OCI-LY1 (cell line): ENCODE measurements at regions not wholly inside any gene's neighbourhood (a gene's known extent, or its start where the extent isn't known, plus 50 kb on each side); places are given as distances from the start of the nearest gene placed in this dataset.

Experiments
- CTCF ChIP-seq: fragments of 200-600 bp; sonication (generic), shearing (Covaris generic); IDR thresholded peaks from 2 replicates; pipeline ENCODE4 v1.5.1; 2017; ENCODE audit warnings: mild to moderate bottlenecking, antibody characterized with exemption, low read length, moderate library complexity, mixed read lengths
- EZH2 ChIP-seq: fragments of 200-600 bp; sonication (generic), shearing (Covaris generic); IDR thresholded peaks from 2 replicates; pipeline ENCODE4 v1.8.0; 2017; ENCODE audit warnings: borderline replicate concordance, mixed run types, mild to moderate bottlenecking, antibody characterized with exemption, low read length, moderate library complexity, mixed read lengths

GRCh38 chr12:88752183-88752582 is 171.9 kb upstream of the KITLG start:
- TF ChIP-seq CTCF, result no peak
- no peak for TF ChIP-seq EZH2
